ENCODE measurements at regions not wholly inside any gene's neighbourhood (a gene's known extent, or its start where the extent isn't known, plus 50 kb on each side); places are given as distances from the start of the nearest gene placed in this dataset.

DNA sequence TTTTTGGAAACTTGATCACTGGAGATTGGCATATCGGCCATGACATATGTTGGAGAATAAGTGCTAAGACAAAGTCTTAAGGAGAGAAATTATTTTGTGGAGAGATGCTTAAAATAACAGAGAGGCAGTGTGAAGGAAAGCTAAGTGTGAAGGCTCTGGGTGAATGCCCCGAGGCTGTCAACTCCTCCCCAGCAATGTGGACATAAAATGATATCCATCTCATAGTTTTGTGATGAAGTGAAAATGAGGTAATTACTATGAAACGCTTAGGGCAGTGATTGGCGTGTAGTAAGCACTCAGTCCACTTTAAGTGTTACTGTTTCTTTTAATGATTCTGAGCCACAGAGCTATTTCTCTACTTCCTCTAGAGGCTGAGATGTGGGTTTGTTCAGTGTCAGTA is 195.8 kb upstream of the KLF12 start:
- DNase-seq (ENCODE audit: low read depth, low spot score) (no peak), ATAC-seq (no peak)
- TF ChIP-seq TCF7L2 (IDR thresholded peaks at IDR 0.05; ENCODE audit: low read depth, low read length), result no peak
- TF ChIP-seq, protein P1, sequence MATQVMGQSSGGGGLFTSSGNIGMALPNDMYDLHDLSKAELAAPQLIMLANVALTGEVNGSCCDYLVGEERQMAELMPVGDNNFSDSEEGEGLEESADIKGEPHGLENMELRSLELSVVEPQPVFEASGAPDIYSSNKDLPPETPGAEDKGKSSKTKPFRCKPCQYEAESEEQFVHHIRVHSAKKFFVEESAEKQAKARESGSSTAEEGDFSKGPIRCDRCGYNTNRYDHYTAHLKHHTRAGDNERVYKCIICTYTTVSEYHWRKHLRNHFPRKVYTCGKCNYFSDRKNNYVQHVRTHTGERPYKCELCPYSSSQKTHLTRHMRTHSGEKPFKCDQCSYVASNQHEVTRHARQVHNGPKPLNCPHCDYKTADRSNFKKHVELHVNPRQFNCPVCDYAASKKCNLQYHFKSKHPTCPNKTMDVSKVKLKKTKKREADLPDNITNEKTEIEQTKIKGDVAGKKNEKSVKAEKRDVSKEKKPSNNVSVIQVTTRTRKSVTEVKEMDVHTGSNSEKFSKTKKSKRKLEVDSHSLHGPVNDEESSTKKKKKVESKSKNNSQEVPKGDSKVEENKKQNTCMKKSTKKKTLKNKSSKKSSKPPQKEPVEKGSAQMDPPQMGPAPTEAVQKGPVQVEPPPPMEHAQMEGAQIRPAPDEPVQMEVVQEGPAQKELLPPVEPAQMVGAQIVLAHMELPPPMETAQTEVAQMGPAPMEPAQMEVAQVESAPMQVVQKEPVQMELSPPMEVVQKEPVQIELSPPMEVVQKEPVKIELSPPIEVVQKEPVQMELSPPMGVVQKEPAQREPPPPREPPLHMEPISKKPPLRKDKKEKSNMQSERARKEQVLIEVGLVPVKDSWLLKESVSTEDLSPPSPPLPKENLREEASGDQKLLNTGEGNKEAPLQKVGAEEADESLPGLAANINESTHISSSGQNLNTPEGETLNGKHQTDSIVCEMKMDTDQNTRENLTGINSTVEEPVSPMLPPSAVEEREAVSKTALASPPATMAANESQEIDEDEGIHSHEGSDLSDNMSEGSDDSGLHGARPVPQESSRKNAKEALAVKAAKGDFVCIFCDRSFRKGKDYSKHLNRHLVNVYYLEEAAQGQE (IDR thresholded peaks at IDR 0.05; ENCODE audit: insufficient read depth in 1 of 2, low read depth in 2 of 2, low read length in 1 of 2), result no peak
- no peak for TF ChIP-seq POLR2AphosphoS5 (IDR thresholded peaks at IDR 0.05; ENCODE audit: low read depth, low read length)
- TF ChIP-seq SIN3A (IDR thresholded peaks at IDR 0.05; ENCODE audit: borderline replicate concordance, insufficient read depth, low read depth, low read length), result no peak
- TF ChIP-seq, protein P2, sequence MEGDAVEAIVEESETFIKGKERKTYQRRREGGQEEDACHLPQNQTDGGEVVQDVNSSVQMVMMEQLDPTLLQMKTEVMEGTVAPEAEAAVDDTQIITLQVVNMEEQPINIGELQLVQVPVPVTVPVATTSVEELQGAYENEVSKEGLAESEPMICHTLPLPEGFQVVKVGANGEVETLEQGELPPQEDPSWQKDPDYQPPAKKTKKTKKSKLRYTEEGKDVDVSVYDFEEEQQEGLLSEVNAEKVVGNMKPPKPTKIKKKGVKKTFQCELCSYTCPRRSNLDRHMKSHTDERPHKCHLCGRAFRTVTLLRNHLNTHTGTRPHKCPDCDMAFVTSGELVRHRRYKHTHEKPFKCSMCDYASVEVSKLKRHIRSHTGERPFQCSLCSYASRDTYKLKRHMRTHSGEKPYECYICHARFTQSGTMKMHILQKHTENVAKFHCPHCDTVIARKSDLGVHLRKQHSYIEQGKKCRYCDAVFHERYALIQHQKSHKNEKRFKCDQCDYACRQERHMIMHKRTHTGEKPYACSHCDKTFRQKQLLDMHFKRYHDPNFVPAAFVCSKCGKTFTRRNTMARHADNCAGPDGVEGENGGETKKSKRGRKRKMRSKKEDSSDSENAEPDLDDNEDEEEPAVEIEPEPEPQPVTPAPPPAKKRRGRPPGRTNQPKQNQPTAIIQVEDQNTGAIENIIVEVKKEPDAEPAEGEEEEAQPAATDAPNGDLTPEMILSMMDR (IDR thresholded peaks at IDR 0.05), result no peak
- H3K27ac ChIP-seq (ENCODE audit: low read length), result no peak overlapping the region
- intact Hi-C loops (cut with micrococcal nuclease; ENCODE audit: unreplicated experiment) (no loop called here), in situ Hi-C loops (cut with HindIII; ENCODE audit: low pct_unique_long_range_greater_than_20kb, low sequenced_read_pairs) (no loop called here)
- ChIA-PET POLR2A (no interaction called here), CTCF (no interaction called here)
- no peak overlapping the region for H3K4me3 ChIP-seq (ENCODE audit: low read depth in 2 of 2, low read length in 2 of 2)
- H3K4me1 ChIP-seq (ENCODE audit: control insufficient read depth, insufficient read depth, low read length), result no peaks in the 10 kb centered on the region
- H3K36me3 ChIP-seq (ENCODE audit: control insufficient read depth, insufficient read depth, low read length), result no peaks in the 10 kb centered on the region
- no TSS peak for BruUV-seq (replicated peaks)
- no peaks in the 10 kb centered on the region for H3K9me3 ChIP-seq (ENCODE audit: control insufficient read depth, insufficient read depth, low read depth, low read length)
- H3K27me3 ChIP-seq (ENCODE audit: control insufficient read depth, insufficient read depth, low read length), result no peaks in the 10 kb centered on the region

DNA sequence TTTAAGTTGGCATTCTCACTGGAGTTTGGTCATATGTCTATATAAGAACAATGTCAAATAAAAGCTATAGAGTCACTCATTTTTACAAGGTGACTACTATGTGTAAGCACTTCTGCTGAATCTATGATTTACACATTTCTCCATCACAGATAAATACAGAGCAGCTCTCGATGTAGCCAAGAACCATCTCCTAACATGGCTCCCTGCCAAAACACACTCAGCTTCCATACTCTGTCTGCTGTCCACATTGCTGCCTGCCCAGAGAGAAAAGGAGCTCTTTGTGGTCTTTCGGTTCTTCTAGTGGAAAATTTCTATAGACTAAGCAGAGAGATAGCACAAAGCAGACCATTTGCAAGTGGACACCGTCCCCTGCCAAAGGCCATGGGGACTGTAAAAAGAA is 190.9 kb upstream of the KLF12 start:
- no peaks in the 10 kb centered on the region for H3K27me3 ChIP-seq (ENCODE audit: control insufficient read depth, insufficient read depth, low read length)
- DNase-seq (ENCODE audit: low read depth, low spot score) (no peak), ATAC-seq (0 out of 2 replicates have a peak, but pooled peaks have one; percentile 26)
- ChIA-PET POLR2A (no interaction called here), CTCF (no interaction called here)
- no peaks in the 10 kb centered on the region for H3K9me3 ChIP-seq (ENCODE audit: control insufficient read depth, insufficient read depth, low read depth, low read length)
- no peak overlapping the region for H3K4me3 ChIP-seq (ENCODE audit: low read depth in 2 of 2, low read length in 2 of 2)
- intact Hi-C loops (cut with micrococcal nuclease; ENCODE audit: unreplicated experiment) (no loop called here), in situ Hi-C loops (cut with HindIII; ENCODE audit: low pct_unique_long_range_greater_than_20kb, low sequenced_read_pairs) (no loop called here)
- H3K36me3 ChIP-seq (ENCODE audit: control insufficient read depth, insufficient read depth, low read length), result no peaks in the 10 kb centered on the region
- no TSS peak for BruUV-seq (replicated peaks)
- H3K27ac ChIP-seq (ENCODE audit: low read length), result no peak overlapping the region
- TF ChIP-seq, protein P1 (IDR thresholded peaks at IDR 0.05; ENCODE audit: insufficient read depth in 1 of 2, low read depth in 2 of 2, low read length in 1 of 2), result no peak
- TF ChIP-seq POLR2AphosphoS5 (IDR thresholded peaks at IDR 0.05; ENCODE audit: low read depth, low read length) (no peak), SIN3A (IDR thresholded peaks at IDR 0.05; ENCODE audit: borderline replicate concordance, insufficient read depth, low read depth, low read length) (no peak), TCF7L2 (IDR thresholded peaks at IDR 0.05; ENCODE audit: low read depth, low read length) (no peak)
- TF ChIP-seq, protein P2 (IDR thresholded peaks at IDR 0.05), result no peak
- H3K4me1 ChIP-seq (ENCODE audit: control insufficient read depth, insufficient read depth, low read length), result no peaks in the 10 kb centered on the region

Measured in Panc1 (cell line).